OCI-LY3 (cell line): ENCODE measurements at regions not wholly inside any gene's neighbourhood (a gene's known extent, or its start where the extent isn't known, plus 50 kb on each side); places are given as distances from the start of the nearest gene placed in this dataset.

ENCODE experiments used
- EZH2phosphoT487 ChIP-seq: fragments of 200-600 bp; shearing (Covaris generic); IDR thresholded peaks from 2 replicates; pipeline ENCODE4 v1.6.1; 2018; ENCODE audit warnings: antibody characterized with exemption, mixed run types, low read depth
- TF ChIP-seq, protein P1 (sequence below): fragments of 200-600, 300-600 bp; sonication (generic); IDR thresholded peaks from 2 replicates; pipeline ENCODE4 v1.5.1; 2014; ENCODE audit warnings: antibody characterized with exemption, low read length, low read depth

DNA sequence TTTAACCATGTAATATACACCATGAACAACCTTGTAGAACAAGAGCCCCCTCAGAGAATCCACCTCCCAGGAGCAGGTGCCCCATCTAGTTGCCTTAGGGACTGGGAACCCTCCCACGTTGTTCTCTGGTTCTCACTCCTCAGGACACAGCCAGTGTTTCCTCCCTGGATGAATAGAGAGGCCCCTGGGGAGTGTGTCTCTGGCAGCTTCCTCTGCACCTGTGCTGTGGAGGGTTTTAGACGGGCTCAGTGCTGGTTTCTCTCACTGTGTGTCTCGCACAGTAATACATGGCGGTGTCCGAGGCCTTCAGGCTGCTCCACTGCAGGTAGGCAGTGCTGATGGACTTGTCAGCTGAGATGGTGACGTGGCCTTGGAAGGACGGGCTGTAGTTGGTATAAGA, 581.3 kb downstream of the TMEM121 start:
- TF ChIP-seq, protein P1, sequence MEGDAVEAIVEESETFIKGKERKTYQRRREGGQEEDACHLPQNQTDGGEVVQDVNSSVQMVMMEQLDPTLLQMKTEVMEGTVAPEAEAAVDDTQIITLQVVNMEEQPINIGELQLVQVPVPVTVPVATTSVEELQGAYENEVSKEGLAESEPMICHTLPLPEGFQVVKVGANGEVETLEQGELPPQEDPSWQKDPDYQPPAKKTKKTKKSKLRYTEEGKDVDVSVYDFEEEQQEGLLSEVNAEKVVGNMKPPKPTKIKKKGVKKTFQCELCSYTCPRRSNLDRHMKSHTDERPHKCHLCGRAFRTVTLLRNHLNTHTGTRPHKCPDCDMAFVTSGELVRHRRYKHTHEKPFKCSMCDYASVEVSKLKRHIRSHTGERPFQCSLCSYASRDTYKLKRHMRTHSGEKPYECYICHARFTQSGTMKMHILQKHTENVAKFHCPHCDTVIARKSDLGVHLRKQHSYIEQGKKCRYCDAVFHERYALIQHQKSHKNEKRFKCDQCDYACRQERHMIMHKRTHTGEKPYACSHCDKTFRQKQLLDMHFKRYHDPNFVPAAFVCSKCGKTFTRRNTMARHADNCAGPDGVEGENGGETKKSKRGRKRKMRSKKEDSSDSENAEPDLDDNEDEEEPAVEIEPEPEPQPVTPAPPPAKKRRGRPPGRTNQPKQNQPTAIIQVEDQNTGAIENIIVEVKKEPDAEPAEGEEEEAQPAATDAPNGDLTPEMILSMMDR, result no peak
- no peak for TF ChIP-seq EZH2phosphoT487
